ENCODE measurements at regions not wholly inside any gene's neighbourhood (a gene's known extent, or its start where the extent isn't known, plus 50 kb on each side); places are given as distances from the start of the nearest gene placed in this dataset.

- 76 to 87% (median 82%) methylated on average over 3 of the region's 3 CpGs for WGBS, 4 donors
- H3K27me3 ChIP-seq: no peaks in the 10 kb centered on the region
- no peak for TF ChIP-seq POLR2A (IDR thresholded peaks at IDR 0.05)
- TF ChIP-seq CTCF (IDR thresholded peaks at IDR 0.05): no peak
- no peak overlapping the region for H3K4me3 ChIP-seq
- no peaks in the 10 kb centered on the region for H3K9me3 ChIP-seq (replicated peaks in 1 of 3)
- no peaks in the 10 kb centered on the region for H3K4me1 ChIP-seq (replicated peaks in 1 of 2)
- intact Hi-C loops (cut with DNase I): no loop called here
- DNase-seq: no peak
- H3K36me3 ChIP-seq (replicated peaks in 1 of 2): no peaks in the 10 kb centered on the region
- H3K27ac ChIP-seq: no peak overlapping the region
Observed at GRCh38 chr2:103805746-103806145, 1043.9 kb downstream of the TMEM182 start.

GRCh38 chr2:103808814-103809213 is 1045.1 kb upstream of the POU3F3 start:
- intact Hi-C loops (cut with DNase I): no loop called here
- Histone ChIP-seq H3K4me3 (no peak overlapping the region), H3K4me1 (replicated peaks in 1 of 2) (no peaks in the 10 kb centered on the region), H3K27me3 (no peaks in the 10 kb centered on the region), H3K27ac (no peak overlapping the region), H3K36me3 (replicated peaks in 1 of 2) (no peaks in the 10 kb centered on the region), H3K9me3 (replicated peaks in 1 of 3) (no peaks in the 10 kb centered on the region)
- 70 to 80% (median 71%) methylated on average over 8 of the region's 8 CpGs for WGBS, 4 donors
- TF ChIP-seq CTCF (IDR thresholded peaks at IDR 0.05): no peak
- no peak for TF ChIP-seq POLR2A (IDR thresholded peaks at IDR 0.05)
- DNase-seq: no peak

GRCh38 chr2:103809415-103809814 is 1044.5 kb upstream of the POU3F3 start:
- no peaks in the 10 kb centered on the region for H3K27me3 ChIP-seq
- H3K4me1 ChIP-seq (replicated peaks in 1 of 2): no peaks in the 10 kb centered on the region
- H3K36me3 ChIP-seq (replicated peaks in 1 of 2): no peaks in the 10 kb centered on the region
- TF ChIP-seq POLR2A (IDR thresholded peaks at IDR 0.05) (no peak), CTCF (IDR thresholded peaks at IDR 0.05) (no peak)
- 64 to 78% (median 72%) methylated on average over 7 of the region's 7 CpGs for WGBS, 4 donors
- no peaks in the 10 kb centered on the region for H3K9me3 ChIP-seq (replicated peaks in 1 of 3)
- no peak overlapping the region for H3K27ac ChIP-seq
- no peak for DNase-seq
- no peak overlapping the region for H3K4me3 ChIP-seq
- intact Hi-C loops (cut with DNase I): no loop called here

GRCh38 chr2:103809941-103810441 is 1043.9 kb upstream of the POU3F3 start:
- no peak overlapping the region for H3K27ac ChIP-seq
- TF ChIP-seq CTCF (IDR thresholded peaks at IDR 0.05): no peak
- no peak for TF ChIP-seq POLR2A (IDR thresholded peaks at IDR 0.05)
- no peaks in the 10 kb centered on the region for H3K27me3 ChIP-seq
- H3K36me3 ChIP-seq (replicated peaks in 1 of 2): no peaks in the 10 kb centered on the region
- H3K4me1 ChIP-seq (replicated peaks in 1 of 2): no peaks in the 10 kb centered on the region
- no peak for DNase-seq
- intact Hi-C loops (cut with DNase I): no loop called here
- WGBS, 4 donors: 24 to 36% (median 29%) methylated on average over 7 of the region's 7 CpGs
- no peak overlapping the region for H3K4me3 ChIP-seq
- no peaks in the 10 kb centered on the region for H3K9me3 ChIP-seq (replicated peaks in 1 of 3)
